ENCODE measurements at regions not wholly inside any gene's neighbourhood (a gene's known extent, or its start where the extent isn't known, plus 50 kb on each side); places are given as distances from the start of the nearest gene placed in this dataset.
"Not testable (repeated sequence)": the region's sequence is repeated elsewhere in the genome, so short reads cannot be mapped to it uniquely, and the experiment has no call there.

GRCh38 chr3:139135657-139136056 is 91.0 kb upstream of the PRR23C start:
- no peak for DNase-seq (ENCODE audit: low spot score)

GRCh38 chr3:139136469-139137202 is 91.9 kb upstream of the PRR23C start:
- no peak for DNase-seq (ENCODE audit: low spot score)

GRCh38 chr3:139140553-139140952 is 95.9 kb upstream of the PRR23C start:
- no peak for DNase-seq (ENCODE audit: low spot score)

- not testable (repeated sequence) for DNase-seq (ENCODE audit: low spot score)
Measured at GRCh38 chr3:139145980-139146379, 101.3 kb upstream of the PRR23C start.

- DNase-seq (ENCODE audit: low spot score), result no peak
Measured at GRCh38 chr3:139151530-139151929, 106.8 kb upstream of the PRR23C start.

- DNase-seq (ENCODE audit: low spot score), result not testable (repeated sequence)
Measured at GRCh38 chr3:139153434-139153833, 108.7 kb upstream of the PRR23C start.

- no peak for DNase-seq (ENCODE audit: low spot score)
Measured at GRCh38 chr3:139157161-139157932, 112.7 kb upstream of the PRR23C start.

- no peak for DNase-seq (ENCODE audit: low spot score)
Measured at GRCh38 chr3:139159356-139159755, 114.7 kb upstream of the PRR23C start.

GRCh38 chr3:139173372-139174108 is 128.8 kb upstream of the PRR23C start:
- DNase-seq (ENCODE audit: low spot score), result no peak

- no peak for DNase-seq (ENCODE audit: low spot score)
Measured at GRCh38 chr3:139180489-139180888, 135.8 kb upstream of the PRR23C start.

GRCh38 chr3:139182143-139182542 is 137.5 kb upstream of the PRR23C start:
- DNase-seq (ENCODE audit: low spot score), result no peak

- DNase-seq (ENCODE audit: low spot score), result no peak
Measured at GRCh38 chr3:139182598-139182997, 137.9 kb upstream of the PRR23C start.

- DNase-seq (ENCODE audit: low spot score), result no peak
Measured at GRCh38 chr3:139185527-139185926, 140.8 kb upstream of the PRR23C start.

GRCh38 chr3:139187154-139187553 is 142.5 kb upstream of the PRR23C start:
- DNase-seq (ENCODE audit: low spot score), result no peak

GRCh38 chr3:139187648-139188047 is 143.0 kb upstream of the PRR23C start:
- no peak for DNase-seq (ENCODE audit: low spot score)

- DNase-seq (ENCODE audit: low spot score), result no peak
Measured at GRCh38 chr3:139189943-139190342, 145.3 kb upstream of the PRR23C start.

GRCh38 chr3:139194421-139194820 is 149.4 kb upstream of the MRPS22 start:
- not testable (repeated sequence) for DNase-seq (ENCODE audit: low spot score)

GRCh38 chr3:139196146-139196545 is 147.7 kb upstream of the MRPS22 start:
- DNase-seq (ENCODE audit: low spot score), result not testable (repeated sequence)

GRCh38 chr3:139197251-139197650 is 146.6 kb upstream of the MRPS22 start:
- no peak for DNase-seq (ENCODE audit: low spot score)

GRCh38 chr3:139198186-139198585 is 145.6 kb upstream of the MRPS22 start:
- DNase-seq (ENCODE audit: low spot score), result no peak

- DNase-seq (ENCODE audit: low spot score), result no peak
Measured at GRCh38 chr3:139198929-139199328, 144.9 kb upstream of the MRPS22 start.

GRCh38 chr3:139199421-139200010 is 144.3 kb upstream of the MRPS22 start:
- no peak for DNase-seq (ENCODE audit: low spot score)

All from HuH-7.5 (cell line).